ENCODE measurements at regions not wholly inside any gene's neighbourhood (a gene's known extent, or its start where the extent isn't known, plus 50 kb on each side); places are given as distances from the start of the nearest gene placed in this dataset.
"Not testable (repeated sequence)": the region's sequence is repeated elsewhere in the genome, so short reads cannot be mapped to it uniquely, and the experiment has no call there.

GRCh38 chr9:41802706-41803105, 326.5 kb downstream of the CNTNAP3B start:
- not testable (repeated sequence) for H2BK5ac ChIP-seq (ENCODE audit: low read length); H3K9ac ChIP-seq (ENCODE audit: low read length); H3K79me1 ChIP-seq (ENCODE audit: low read length); H2AK5ac ChIP-seq (ENCODE audit: low read length); H3K27me3 ChIP-seq (ENCODE audit: insufficient read depth, low read length, poor library complexity); H3K27ac ChIP-seq (ENCODE audit: low read depth, low read length); H4K5ac ChIP-seq (ENCODE audit: low read length); H3K4me3 ChIP-seq (ENCODE audit: low read length); DNase-seq; H3K79me2 ChIP-seq (ENCODE audit: control insufficient read depth, insufficient read depth, low read length); H3K56ac ChIP-seq (ENCODE audit: low read length); H3K4me1 ChIP-seq (ENCODE audit: control insufficient read depth, low read depth, low read length); H2BK15ac ChIP-seq (replicated peaks; ENCODE audit: low read depth); H3K4me2 ChIP-seq (ENCODE audit: low read length); H2BK120ac ChIP-seq (ENCODE audit: low read depth, low read length); H3K18ac ChIP-seq (ENCODE audit: low read length); H3K4ac ChIP-seq (ENCODE audit: low read depth, low read length); H3K23ac ChIP-seq (ENCODE audit: low read length); H3K36me3 ChIP-seq (ENCODE audit: control insufficient read depth, insufficient read depth, low read length); H4K8ac ChIP-seq (ENCODE audit: low read depth, low read length)
- no CpG with 5 or more reads among the region's 4 CpGs for WGBS (ENCODE audit: extremely low coverage, insufficient coverage, low lambda C conversion rate)

- not testable (repeated sequence) for H3K4me3 ChIP-seq (ENCODE audit: low read length)
Measured at GRCh38 chr9:41798684-41799083, 330.5 kb downstream of the CNTNAP3B start.

GRCh38 chr9:41790719-41791363, 338.4 kb downstream of the CNTNAP3B start:
- not testable (repeated sequence) for H2BK15ac ChIP-seq (replicated peaks; ENCODE audit: low read depth); H3K9ac ChIP-seq (ENCODE audit: low read length); H3K56ac ChIP-seq (ENCODE audit: low read length); H4K5ac ChIP-seq (ENCODE audit: low read length); H3K4me2 ChIP-seq (ENCODE audit: low read length); H4K8ac ChIP-seq (ENCODE audit: low read depth, low read length); H2BK120ac ChIP-seq (ENCODE audit: low read depth, low read length); H3K27me3 ChIP-seq (ENCODE audit: insufficient read depth, low read length, poor library complexity); H3K23ac ChIP-seq (ENCODE audit: low read length); H3K4me3 ChIP-seq (ENCODE audit: low read length); H2BK5ac ChIP-seq (ENCODE audit: low read length); H3K27ac ChIP-seq (ENCODE audit: low read depth, low read length); H2AK5ac ChIP-seq (ENCODE audit: low read length); H3K79me1 ChIP-seq (ENCODE audit: low read length); H3K79me2 ChIP-seq (ENCODE audit: control insufficient read depth, insufficient read depth, low read length); H3K4me1 ChIP-seq (ENCODE audit: control insufficient read depth, low read depth, low read length); H3K36me3 ChIP-seq (ENCODE audit: control insufficient read depth, insufficient read depth, low read length)
- DNase-seq, result peak; percentile 30
- peak overlapping the region; percentile 68 for H3K18ac ChIP-seq (ENCODE audit: low read length)
- H3K4ac ChIP-seq (ENCODE audit: low read depth, low read length), result peak overlapping the region; percentile 70
- WGBS (ENCODE audit: extremely low coverage, insufficient coverage, low lambda C conversion rate), result no CpG with 5 or more reads among the region's 7 CpGs

More at GRCh38 chr9:41798684-41799083, 330.5 kb downstream of the CNTNAP3B start:
- not testable (repeated sequence) for H3K4me1 ChIP-seq (ENCODE audit: control insufficient read depth, low read depth, low read length); H3K56ac ChIP-seq (ENCODE audit: low read length); H3K27me3 ChIP-seq (ENCODE audit: insufficient read depth, low read length, poor library complexity); H3K4ac ChIP-seq (ENCODE audit: low read depth, low read length); H2BK5ac ChIP-seq (ENCODE audit: low read length); H3K9ac ChIP-seq (ENCODE audit: low read length); H3K4me2 ChIP-seq (ENCODE audit: low read length); H3K18ac ChIP-seq (ENCODE audit: low read length); H3K36me3 ChIP-seq (ENCODE audit: control insufficient read depth, insufficient read depth, low read length); H2BK15ac ChIP-seq (replicated peaks; ENCODE audit: low read depth); H2AK5ac ChIP-seq (ENCODE audit: low read length); H3K27ac ChIP-seq (ENCODE audit: low read depth, low read length); H2BK120ac ChIP-seq (ENCODE audit: low read depth, low read length); H4K8ac ChIP-seq (ENCODE audit: low read depth, low read length); H3K79me1 ChIP-seq (ENCODE audit: low read length); H3K23ac ChIP-seq (ENCODE audit: low read length); H4K5ac ChIP-seq (ENCODE audit: low read length); H3K79me2 ChIP-seq (ENCODE audit: control insufficient read depth, insufficient read depth, low read length)
- peak; percentile 3 for DNase-seq
- no CpG with 5 or more reads among the region's 4 CpGs for WGBS (ENCODE audit: extremely low coverage, insufficient coverage, low lambda C conversion rate)

- not testable (repeated sequence) for H3K56ac ChIP-seq (ENCODE audit: low read length); H3K9ac ChIP-seq (ENCODE audit: low read length); H2AK5ac ChIP-seq (ENCODE audit: low read length); H3K4me3 ChIP-seq (ENCODE audit: low read length); H3K27ac ChIP-seq (ENCODE audit: low read depth, low read length); H3K4me1 ChIP-seq (ENCODE audit: control insufficient read depth, low read depth, low read length); H3K36me3 ChIP-seq (ENCODE audit: control insufficient read depth, insufficient read depth, low read length); H3K23ac ChIP-seq (ENCODE audit: low read length); H2BK15ac ChIP-seq (replicated peaks; ENCODE audit: low read depth); H3K18ac ChIP-seq (ENCODE audit: low read length); H3K4me2 ChIP-seq (ENCODE audit: low read length); H4K8ac ChIP-seq (ENCODE audit: low read depth, low read length); H3K4ac ChIP-seq (ENCODE audit: low read depth, low read length); H2BK120ac ChIP-seq (ENCODE audit: low read depth, low read length); H3K27me3 ChIP-seq (ENCODE audit: insufficient read depth, low read length, poor library complexity); H3K79me1 ChIP-seq (ENCODE audit: low read length); H2BK5ac ChIP-seq (ENCODE audit: low read length); H4K5ac ChIP-seq (ENCODE audit: low read length); H3K79me2 ChIP-seq (ENCODE audit: control insufficient read depth, insufficient read depth, low read length)
- no CpG with 5 or more reads among the region's 5 CpGs for WGBS (ENCODE audit: extremely low coverage, insufficient coverage, low lambda C conversion rate)
- DNase-seq, result peak; percentile 24
Measured at GRCh38 chr9:41790007-41790406, 339.2 kb downstream of the CNTNAP3B start.

- H3K56ac ChIP-seq (ENCODE audit: low read length); H3K4ac ChIP-seq (ENCODE audit: low read depth, low read length): not testable (repeated sequence)
- no CpG with 5 or more reads among the region's 4 CpGs for WGBS (ENCODE audit: extremely low coverage, insufficient coverage, low lambda C conversion rate)
Measured at GRCh38 chr9:41789387-41789786, 339.8 kb downstream of the CNTNAP3B start.

GRCh38 chr9:41787951-41788350, 341.3 kb downstream of the CNTNAP3B start:
- H2BK15ac ChIP-seq (replicated peaks; ENCODE audit: low read depth); H3K56ac ChIP-seq (ENCODE audit: low read length); H3K27me3 ChIP-seq (ENCODE audit: insufficient read depth, low read length, poor library complexity); H3K18ac ChIP-seq (ENCODE audit: low read length); H3K9ac ChIP-seq (ENCODE audit: low read length); DNase-seq; H3K23ac ChIP-seq (ENCODE audit: low read length); H3K4me1 ChIP-seq (ENCODE audit: control insufficient read depth, low read depth, low read length); H4K5ac ChIP-seq (ENCODE audit: low read length); H2AK5ac ChIP-seq (ENCODE audit: low read length); H3K36me3 ChIP-seq (ENCODE audit: control insufficient read depth, insufficient read depth, low read length); H3K79me1 ChIP-seq (ENCODE audit: low read length); H3K27ac ChIP-seq (ENCODE audit: low read depth, low read length); H3K4me3 ChIP-seq (ENCODE audit: low read length); H3K4me2 ChIP-seq (ENCODE audit: low read length); H4K8ac ChIP-seq (ENCODE audit: low read depth, low read length); H2BK5ac ChIP-seq (ENCODE audit: low read length); H3K4ac ChIP-seq (ENCODE audit: low read depth, low read length); H3K79me2 ChIP-seq (ENCODE audit: control insufficient read depth, insufficient read depth, low read length); H2BK120ac ChIP-seq (ENCODE audit: low read depth, low read length): not testable (repeated sequence)
- no CpG with 5 or more reads among the region's 1 CpG for WGBS (ENCODE audit: extremely low coverage, insufficient coverage, low lambda C conversion rate)

More at GRCh38 chr9:41789387-41789786, 339.8 kb downstream of the CNTNAP3B start:
- not testable (repeated sequence) for H3K18ac ChIP-seq (ENCODE audit: low read length); H3K4me3 ChIP-seq (ENCODE audit: low read length); H2AK5ac ChIP-seq (ENCODE audit: low read length); H2BK15ac ChIP-seq (replicated peaks; ENCODE audit: low read depth); DNase-seq; H3K27ac ChIP-seq (ENCODE audit: low read depth, low read length); H2BK5ac ChIP-seq (ENCODE audit: low read length); H3K4me2 ChIP-seq (ENCODE audit: low read length); H3K27me3 ChIP-seq (ENCODE audit: insufficient read depth, low read length, poor library complexity); H3K9ac ChIP-seq (ENCODE audit: low read length); H3K36me3 ChIP-seq (ENCODE audit: control insufficient read depth, insufficient read depth, low read length); H3K79me1 ChIP-seq (ENCODE audit: low read length); H4K5ac ChIP-seq (ENCODE audit: low read length); H4K8ac ChIP-seq (ENCODE audit: low read depth, low read length); H2BK120ac ChIP-seq (ENCODE audit: low read depth, low read length); H3K79me2 ChIP-seq (ENCODE audit: control insufficient read depth, insufficient read depth, low read length); H3K23ac ChIP-seq (ENCODE audit: low read length); H3K4me1 ChIP-seq (ENCODE audit: control insufficient read depth, low read depth, low read length)
